PC-9 (cell line): ENCODE measurements at regions not wholly inside any gene's neighbourhood (a gene's known extent, or its start where the extent isn't known, plus 50 kb on each side); places are given as distances from the start of the nearest gene placed in this dataset.
A peak's percentile ranks its signal among the peaks of the same experiment; 100 is the strongest.

Source experiments
- BruUV-seq: library from RNA; stranded (reverse); fragments of 400-500 nt; replicated peaks from 2 replicates; lab custom pipeline; 2021; lab: Mats Ljungman, UMichigan
- CTCF ChIA-PET: fragments of 300-600 bp; sonication (Branson Sonifier 250); formaldehyde crosslinking; loops from one replicate; lab custom pipeline; 2022; ENCODE audit warnings: antibody characterized with exemption; lab: Charles Lee
- POLR2A ChIA-PET: fragments of 300-600 bp; sonication (Branson Sonifier 250); formaldehyde crosslinking; loops from one replicate; lab custom pipeline; 2022; ENCODE audit warnings: antibody characterized with exemption; ENCODE audit not compliant: unreplicated experiment; lab: Charles Lee
- DNase-seq, 2 experiments: peaks; one replicate each; pipeline versions ENCODE4 v3.0.0 to v3.0.0-alpha.2; 2015 to 2022; ENCODE audit warnings: mixed read lengths in 1 of 2
- H2AFZ ChIP-seq: fragments of 200-600 bp; sonication (generic); 2 replicates; pipeline ENCODE4 v1.8.1; 2017; ENCODE audit warnings: antibody characterized with exemption
- H3F3A ChIP-seq: fragments of 200-600 bp; sonication (generic); 2 replicates; pipeline ENCODE4 v1.8.1; 2017; ENCODE audit warnings: antibody characterized with exemption, mild to moderate bottlenecking, low read depth; ENCODE audit not compliant: insufficient read depth
- H3K27ac ChIP-seq: fragments of 200-600 bp; sonication (generic); 2 replicates; pipeline ENCODE4 v1.6.1; 2016; ENCODE audit warnings: mixed run types
- H3K27me3 ChIP-seq: fragments of 200-600 bp; sonication (generic); 2 replicates; pipeline ENCODE4 v1.6.1; 2016; ENCODE audit warnings: low read depth, mixed run types; ENCODE audit not compliant: insufficient read depth
- H3K36me3 ChIP-seq: fragments of 200-600 bp; sonication (generic); 2 replicates; pipeline ENCODE4 v1.6.1; 2016; ENCODE audit warnings: low read depth, mixed run types
- H3K4me1 ChIP-seq: fragments of 200-600 bp; sonication (generic); replicated peaks from 2 replicates; pipeline ENCODE4 v1.6.1; 2016; ENCODE audit warnings: mixed run types; ENCODE audit not compliant: insufficient read depth
- H3K4me2 ChIP-seq: fragments of 200-600 bp; sonication (generic); 2 replicates; pipeline ENCODE4 v1.6.1; 2017; ENCODE audit warnings: mixed run types
- H3K4me3 ChIP-seq: fragments of 200-600 bp; sonication (generic); 2 replicates; pipeline ENCODE4 v1.6.1; 2016; ENCODE audit warnings: mixed run types
- H3K79me2 ChIP-seq: fragments of 200-600 bp; sonication (generic); 2 replicates; pipeline ENCODE4 v1.6.1; 2017; ENCODE audit warnings: low read depth, mixed run types
- H3K9me2 ChIP-seq: fragments of 200-600 bp; sonication (generic); 2 replicates; pipeline ENCODE4 v1.8.1; 2017; ENCODE audit warnings: mild to moderate bottlenecking; ENCODE audit not compliant: insufficient read depth
- H3K9me3 ChIP-seq: fragments of 200-600 bp; sonication (generic); 2 replicates; pipeline ENCODE4 v1.8.1; 2016; ENCODE audit warnings: low read depth; ENCODE audit not compliant: insufficient read depth
- H4K20me1 ChIP-seq: fragments of 200-600 bp; sonication (generic); 2 replicates; pipeline ENCODE4 v1.8.1; 2017; ENCODE audit not compliant: insufficient read depth
- CTCF ChIP-seq: fragments of 200-600 bp; sonication (generic); conservative IDR thresholded peaks from 2 replicates; pipeline ENCODE4 v1.6.1; 2017; ENCODE audit warnings: mixed run types, antibody characterized with exemption, mild to moderate bottlenecking, moderate library complexity
- EZH2 ChIP-seq: fragments of 200-600 bp; sonication (generic); IDR thresholded peaks from 2 replicates; pipeline ENCODE4 v1.8.0; 2017; ENCODE audit warnings: antibody characterized with exemption, low read depth
- intact Hi-C: fragments of 100-400 bp; cut with micrococcal nuclease; formaldehyde crosslinking; loops from one replicate; pipeline ENCODE4 v1.10.0; 2022; ENCODE audit not compliant: unreplicated experiment

GRCh38 chr4:146041139-146042004 lies 102.7 kb upstream of the ZNF827 start:
- TF ChIP-seq CTCF (no peak), EZH2 (no peak)
- Histone ChIP-seq H3K4me3 (no peak overlapping the region), H3K36me3 (no peaks in the 10 kb centered on the region), H3K79me2 (no peaks in the 10 kb centered on the region), H3F3A (no peaks in the 10 kb centered on the region), H3K9me3 (no peaks in the 10 kb centered on the region), H4K20me1 (no peaks in the 10 kb centered on the region), H3K27ac (no peak overlapping the region), H3K4me2 (no peak overlapping the region), H2AFZ (no peak overlapping the region), H3K4me1 (no peaks in the 10 kb centered on the region), H3K9me2 (no peaks in the 10 kb centered on the region), H3K27me3 (no peaks in the 10 kb centered on the region)
- DNase-seq = no peak
- POLR2A ChIA-PET = no interaction called here
- no TSS peak for BruUV-seq
- intact Hi-C loops = no loop called here
- CTCF ChIA-PET = no interaction called here

GRCh38 chr4:146040623-146041022 lies 102.0 kb upstream of the ZNF827 start:
- ChIA-PET POLR2A (no interaction called here), CTCF (no interaction called here)
- Histone ChIP-seq H3K79me2 (no peaks in the 10 kb centered on the region), H3K4me2 (no peak overlapping the region), H4K20me1 (no peaks in the 10 kb centered on the region), H3F3A (no peaks in the 10 kb centered on the region), H3K9me3 (no peaks in the 10 kb centered on the region), H3K27ac (no peak overlapping the region), H3K36me3 (no peaks in the 10 kb centered on the region), H3K9me2 (no peaks in the 10 kb centered on the region), H3K27me3 (no peaks in the 10 kb centered on the region), H2AFZ (no peak overlapping the region), H3K4me1 (no peaks in the 10 kb centered on the region), H3K4me3 (no peak overlapping the region)
- intact Hi-C loops = no loop called here
- BruUV-seq = no TSS peak
- TF ChIP-seq EZH2 (no peak), CTCF (no peak)
- DNase-seq = no peak

DNA sequence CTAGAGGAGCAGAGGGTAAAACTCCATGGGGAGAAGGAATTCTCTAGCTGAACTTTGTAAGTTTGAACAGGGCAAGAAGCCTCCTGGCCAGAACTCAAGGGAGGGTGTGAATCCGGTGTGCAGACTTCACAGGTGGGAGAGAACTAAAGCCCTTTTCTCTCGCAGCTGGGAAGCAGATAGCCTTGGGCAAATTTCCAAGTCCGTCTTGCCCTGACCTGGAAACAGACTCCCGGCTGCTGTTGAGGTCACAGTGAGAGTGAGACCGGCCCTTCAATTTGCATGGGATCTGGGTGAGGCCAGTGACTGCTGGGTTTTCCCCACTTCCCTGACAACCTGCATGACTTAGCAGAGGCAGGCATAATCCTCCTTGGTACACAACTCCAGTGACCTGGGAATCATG lies 94.5 kb upstream of the ZNF827 start:
- H3K27ac ChIP-seq = no peak overlapping the region
- H3F3A ChIP-seq = no peaks in the 10 kb centered on the region
- peaks cover 9% of the 10 kb centered on the region for H3K4me1 ChIP-seq
- BruUV-seq = no TSS peak
- POLR2A ChIA-PET = no interaction called here
- no peak overlapping the region for H2AFZ ChIP-seq
- H3K9me2 ChIP-seq = no peaks in the 10 kb centered on the region
- TF ChIP-seq CTCF (no peak), EZH2 (no peak)
- no peaks in the 10 kb centered on the region for H3K36me3 ChIP-seq
- no peaks in the 10 kb centered on the region for H3K27me3 ChIP-seq
- H3K4me3 ChIP-seq = no peak overlapping the region
- intact Hi-C loops = no loop called here
- CTCF ChIA-PET = no interaction called here
- H3K79me2 ChIP-seq = no peaks in the 10 kb centered on the region
- no peaks in the 10 kb centered on the region for H4K20me1 ChIP-seq
- no peak overlapping the region for H3K4me2 ChIP-seq
- DNase-seq = peak in 1 of 2 experiments; percentile 4
- H3K9me3 ChIP-seq = no peaks in the 10 kb centered on the region
